ENCODE measurements at regions not wholly inside any gene's neighbourhood (a gene's known extent, or its start where the extent isn't known, plus 50 kb on each side); places are given as distances from the start of the nearest gene placed in this dataset.

- no peaks in the 10 kb centered on the region for H3K9me3 ChIP-seq (replicated peaks in 1 of 2; ENCODE audit: control insufficient read depth in 1 of 2, insufficient read depth in 1 of 2, low read length in 2 of 2)
- H3K4me1 ChIP-seq (ENCODE audit: control insufficient read depth in 1 of 2, insufficient read depth in 2 of 2, low read length in 2 of 2): no peaks in the 10 kb centered on the region
- TF ChIP-seq, protein P1, sequence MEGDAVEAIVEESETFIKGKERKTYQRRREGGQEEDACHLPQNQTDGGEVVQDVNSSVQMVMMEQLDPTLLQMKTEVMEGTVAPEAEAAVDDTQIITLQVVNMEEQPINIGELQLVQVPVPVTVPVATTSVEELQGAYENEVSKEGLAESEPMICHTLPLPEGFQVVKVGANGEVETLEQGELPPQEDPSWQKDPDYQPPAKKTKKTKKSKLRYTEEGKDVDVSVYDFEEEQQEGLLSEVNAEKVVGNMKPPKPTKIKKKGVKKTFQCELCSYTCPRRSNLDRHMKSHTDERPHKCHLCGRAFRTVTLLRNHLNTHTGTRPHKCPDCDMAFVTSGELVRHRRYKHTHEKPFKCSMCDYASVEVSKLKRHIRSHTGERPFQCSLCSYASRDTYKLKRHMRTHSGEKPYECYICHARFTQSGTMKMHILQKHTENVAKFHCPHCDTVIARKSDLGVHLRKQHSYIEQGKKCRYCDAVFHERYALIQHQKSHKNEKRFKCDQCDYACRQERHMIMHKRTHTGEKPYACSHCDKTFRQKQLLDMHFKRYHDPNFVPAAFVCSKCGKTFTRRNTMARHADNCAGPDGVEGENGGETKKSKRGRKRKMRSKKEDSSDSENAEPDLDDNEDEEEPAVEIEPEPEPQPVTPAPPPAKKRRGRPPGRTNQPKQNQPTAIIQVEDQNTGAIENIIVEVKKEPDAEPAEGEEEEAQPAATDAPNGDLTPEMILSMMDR (IDR thresholded peaks at IDR 0.05): no peak
- H3K9me3 Mint-ChIP-seq: peaks cover 0 to 8% (median 0%) of the 10 kb centered on the region in 7 donors
- H3K4me1 Mint-ChIP-seq: no peaks in the 10 kb centered on the region
- H3K27ac Mint-ChIP-seq: no peak overlapping the region
- H3K27me3 ChIP-seq (ENCODE audit: control insufficient read depth in 2 of 2, insufficient read depth in 2 of 2, low read length in 2 of 2): peaks cover 0 to 2% of the 10 kb centered on the region in 2 donors
- H3K4me2 ChIP-seq (replicated peaks; ENCODE audit: extremely low read depth, low read length, poor library complexity, severe bottlenecking): no peak overlapping the region
- DNase-seq: no peak
- no peaks in the 10 kb centered on the region for H3K36me3 ChIP-seq (replicated peaks in 1 of 2; ENCODE audit: control insufficient read depth in 1 of 2, insufficient read depth in 2 of 2, low read length in 2 of 2)
- H3K79me2 ChIP-seq (ENCODE audit: insufficient read depth, low read length): no peaks in the 10 kb centered on the region
- no peak overlapping the region for H2AFZ ChIP-seq (ENCODE audit: insufficient read depth, low read depth, low read length, poor library complexity, severe bottlenecking)
- H3K9ac ChIP-seq (ENCODE audit: insufficient read depth, low read length, poor library complexity, severe bottlenecking): no peak overlapping the region
- WGBS (ENCODE audit: insufficient coverage): no CpG with 5 or more reads among the region's 1 CpG
- intact Hi-C loops (cut with micrococcal nuclease): no loop called here
- no peak overlapping the region for H3K27ac ChIP-seq (ENCODE audit: low read depth in 1 of 2, low read length in 2 of 2)
- peaks cover 3 to 8% (median 4%) of the 10 kb centered on the region in 3 donors for H3K27me3 Mint-ChIP-seq (ENCODE audit: low read depth in 3 of 3)
- H3K4me3 ChIP-seq (replicated peaks in 1 of 3; ENCODE audit: low read depth in 2 of 3, low read length in 3 of 3): no peak overlapping the region
- H4K20me1 ChIP-seq (ENCODE audit: insufficient read depth, low read length): no peaks in the 10 kb centered on the region
- no peak overlapping the region for H3K4me3 Mint-ChIP-seq
- no peaks in the 10 kb centered on the region for H3K36me3 Mint-ChIP-seq
Measured at GRCh38 chr12:105812366-105812765, 326.4 kb downstream of the NUAK1 start.

DNA sequence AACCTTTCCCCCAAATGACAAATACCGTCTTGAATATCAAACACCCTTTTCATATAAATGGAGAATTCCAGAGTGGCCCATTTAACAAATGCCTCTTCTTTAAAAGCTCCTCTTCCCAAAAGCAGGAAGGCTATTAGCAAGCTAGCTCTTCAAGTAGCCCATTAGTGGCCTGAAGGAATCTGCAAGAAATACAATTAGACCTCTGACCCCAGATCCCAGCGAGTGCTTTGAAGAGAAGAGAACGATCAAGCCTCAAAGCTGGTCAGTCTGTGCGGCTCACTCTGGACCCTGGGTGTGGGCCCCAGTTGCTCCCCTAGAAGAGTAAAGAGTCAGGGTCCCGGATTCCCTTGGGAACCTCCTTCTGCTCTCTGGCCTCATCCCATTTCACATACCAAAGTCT, 325.6 kb downstream of the NUAK1 start:
- no peak for DNase-seq
- Mint-ChIP-seq H3K9me3 (peaks cover 0 to 8% (median 0%) of the 10 kb centered on the region in 7 donors), H3K36me3 (no peaks in the 10 kb centered on the region), H3K27me3 (ENCODE audit: low read depth in 3 of 3) (peaks cover 3 to 5% (median 4%) of the 10 kb centered on the region in 3 donors), H3K4me1 (no peaks in the 10 kb centered on the region), H3K4me3 (no peak overlapping the region), H3K27ac (no peak overlapping the region)
- Histone ChIP-seq H3K4me1 (ENCODE audit: control insufficient read depth in 1 of 2, insufficient read depth in 2 of 2, low read length in 2 of 2) (no peaks in the 10 kb centered on the region), H3K36me3 (replicated peaks in 1 of 2; ENCODE audit: control insufficient read depth in 1 of 2, insufficient read depth in 2 of 2, low read length in 2 of 2) (no peaks in the 10 kb centered on the region), H3K79me2 (ENCODE audit: insufficient read depth, low read length) (no peaks in the 10 kb centered on the region), H3K4me2 (replicated peaks; ENCODE audit: extremely low read depth, low read length, poor library complexity, severe bottlenecking) (no peak overlapping the region), H3K27ac (ENCODE audit: low read depth in 1 of 2, low read length in 2 of 2) (no peak overlapping the region), H4K20me1 (ENCODE audit: insufficient read depth, low read length) (no peaks in the 10 kb centered on the region), H3K9ac (ENCODE audit: insufficient read depth, low read length, poor library complexity, severe bottlenecking) (no peak overlapping the region), H3K27me3 (ENCODE audit: control insufficient read depth in 2 of 2, insufficient read depth in 2 of 2, low read length in 2 of 2) (peaks cover 0 to 1% of the 10 kb centered on the region in 2 donors), H3K4me3 (replicated peaks in 1 of 3; ENCODE audit: low read depth in 2 of 3, low read length in 3 of 3) (no peak overlapping the region), H3K9me3 (replicated peaks in 1 of 2; ENCODE audit: control insufficient read depth in 1 of 2, insufficient read depth in 1 of 2, low read length in 2 of 2) (no peaks in the 10 kb centered on the region), H2AFZ (ENCODE audit: insufficient read depth, low read depth, low read length, poor library complexity, severe bottlenecking) (no peak overlapping the region)
- TF ChIP-seq, protein P1 (IDR thresholded peaks at IDR 0.05): no peak
- intact Hi-C loops (cut with micrococcal nuclease): no loop called here
- WGBS (ENCODE audit: insufficient coverage): 71% methylated on average over 4 of the region's 5 CpGs
